ENCODE measurements at regions not wholly inside any gene's neighbourhood (a gene's known extent, or its start where the extent isn't known, plus 50 kb on each side); places are given as distances from the start of the nearest gene placed in this dataset.

- TF ChIP-seq CTCF (IDR thresholded peaks at IDR 0.05) (no peak), EP300 (IDR thresholded peaks at IDR 0.05) (no peak), POLR2A (IDR thresholded peaks at IDR 0.05; ENCODE audit: low read depth) (no peak), POLR2AphosphoS5 (IDR thresholded peaks at IDR 0.05) (no peak)
Measured at GRCh38 chr6:149136913-149137286, 180.6 kb upstream of the TAB2 start.

Measured in esophagus muscularis mucosa (tissue), 4 donors.